Body of pancreas (tissue), 4 donors: ENCODE measurements at regions not wholly inside any gene's neighbourhood (a gene's known extent, or its start where the extent isn't known, plus 50 kb on each side); places are given as distances from the start of the nearest gene placed in this dataset.

ENCODE experiments used
- ATAC-seq: fragments of 150-250 bp; one replicate; pipeline ENCODE4 v1.9.1; 2016
- DNase-seq, 4 donors: peaks; one replicate each; pipeline ENCODE4 v3.0.0-alpha.2; 2019
- H3K27ac ChIP-seq, 4 donors: fragments of 200-600 bp; sonication (generic); 1 replicate in 3 of 4; 2 replicates in 1 of 4; pipeline versions ENCODE4 v1.5.1 to v1.6.1; 2016 to 2019; ENCODE audit warnings: mild to moderate bottlenecking in 1 of 4, mixed read lengths in 1 of 4, moderate library complexity in 1 of 4
- H3K27me3 ChIP-seq, 2 donors: fragments of 200-600 bp; sonication (generic); one replicate each; pipeline ENCODE4 v1.6.0; 2016; ENCODE audit warnings: mild to moderate bottlenecking in 1 of 2
- H3K36me3 ChIP-seq, 2 donors: fragments of 200-600 bp; sonication (generic); replicated peaks in 1 of 2; 2 replicates each; pipeline ENCODE4 v1.5.1; 2016; ENCODE audit warnings: low read depth in 2 of 2; ENCODE audit not compliant: insufficient read depth in 1 of 2
- H3K4me1 ChIP-seq: fragments of 200-600 bp; sonication (generic); one replicate; pipeline ENCODE4 v1.6.0; 2016
- H3K4me3 ChIP-seq, 2 donors: fragments of 200-600 bp; sonication (generic); 1 replicate in 1 of 2; 2 replicates in 1 of 2; pipeline ENCODE4 v1.5.1; 2016 to 2019
- H3K9me3 ChIP-seq, 3 donors: fragments of 200-600 bp; sonication (generic); 1 replicate in 2 of 3; 2 replicates in 1 of 3; pipeline ENCODE4 v1.5.1; 2016
- CTCF ChIP-seq, 7 experiments: fragments of 450-650 bp in 4 of 7; fragments of 200-600 bp in 3 of 7; sonication (generic) in 3 of 7; IDR thresholded peaks; one replicate each; pipeline ENCODE4 v1.5.1; 2016 to 2019; ENCODE audit warnings: antibody characterized with exemption in 7 of 7
- POLR2A ChIP-seq, 3 donors: fragments of 450-650 bp; IDR thresholded peaks; one replicate each; pipeline ENCODE4 v1.6.1; 2016; ENCODE audit warnings: antibody characterized with exemption in 3 of 3, mild to moderate bottlenecking in 2 of 3
- WGBS, 2 donors: methylation state at CpG; one replicate each; pipeline ENCODE4 v1.1.5; 2017; 5-methylcytosine and 5-hydroxymethylcytosine counted together
- intact Hi-C: fragments of 100-400 bp; cut with DNase I; formaldehyde crosslinking; loops from one replicate; pipeline ENCODE4 v1.15.1; 2023

GRCh38 chr20:55515832-55516231 lies 489.5 kb downstream of the CBLN4 start:
- Histone ChIP-seq H3K9me3 (no peaks in the 10 kb centered on the region), H3K36me3 (no peaks in the 10 kb centered on the region), H3K4me1 (no peaks in the 10 kb centered on the region), H3K27ac (no peak overlapping the region), H3K27me3 (no peaks in the 10 kb centered on the region), H3K4me3 (no peak overlapping the region)
- ATAC-seq (no peak), DNase-seq (no peak)
- 29 to 34% methylated on average over 3 of the region's 3 CpGs for WGBS, 2 donors
- intact Hi-C loops: no loop called here
- TF ChIP-seq CTCF (IDR thresholded peaks at IDR 0.05): no peak

GRCh38 chr20:55514531-55514930 lies 490.8 kb downstream of the CBLN4 start:
- DNase-seq (no peak), ATAC-seq (no peak)
- H3K4me1 ChIP-seq: no peaks in the 10 kb centered on the region
- TF ChIP-seq POLR2A (IDR thresholded peaks at IDR 0.05): no peak
- TF ChIP-seq CTCF (IDR thresholded peaks at IDR 0.05): no peak
- no peak overlapping the region for H3K27ac ChIP-seq
- intact Hi-C loops: no loop called here
- 32 to 50% methylated on average over 2 of the region's 2 CpGs for WGBS, 2 donors
- no peaks in the 10 kb centered on the region for H3K27me3 ChIP-seq
- H3K36me3 ChIP-seq: no peaks in the 10 kb centered on the region
- no peaks in the 10 kb centered on the region for H3K9me3 ChIP-seq
- no peak overlapping the region for H3K4me3 ChIP-seq

- Histone ChIP-seq H3K27me3 (no peaks in the 10 kb centered on the region), H3K27ac (no peak overlapping the region), H3K4me3 (no peak overlapping the region), H3K4me1 (no peaks in the 10 kb centered on the region), H3K36me3 (no peaks in the 10 kb centered on the region), H3K9me3 (no peaks in the 10 kb centered on the region)
- 35 to 39% methylated on average over 4 of the region's 4 CpGs for WGBS, 2 donors
- intact Hi-C loops: no loop called here
- ATAC-seq: no peak
- TF ChIP-seq CTCF (IDR thresholded peaks at IDR 0.05) (no peak), POLR2A (IDR thresholded peaks at IDR 0.05) (no peak)
- no peak for DNase-seq
Measured at GRCh38 chr20:55513954-55514353, 491.4 kb downstream of the CBLN4 start.

- no peaks in the 10 kb centered on the region for H3K27me3 ChIP-seq
- 50 to 56% methylated on average over 4 of the region's 4 CpGs for WGBS, 2 donors
- TF ChIP-seq POLR2A (IDR thresholded peaks at IDR 0.05) (no peak), CTCF (IDR thresholded peaks at IDR 0.05) (no peak)
Measured at GRCh38 chr20:55500130-55500529, 505.2 kb downstream of the CBLN4 start.

DNA sequence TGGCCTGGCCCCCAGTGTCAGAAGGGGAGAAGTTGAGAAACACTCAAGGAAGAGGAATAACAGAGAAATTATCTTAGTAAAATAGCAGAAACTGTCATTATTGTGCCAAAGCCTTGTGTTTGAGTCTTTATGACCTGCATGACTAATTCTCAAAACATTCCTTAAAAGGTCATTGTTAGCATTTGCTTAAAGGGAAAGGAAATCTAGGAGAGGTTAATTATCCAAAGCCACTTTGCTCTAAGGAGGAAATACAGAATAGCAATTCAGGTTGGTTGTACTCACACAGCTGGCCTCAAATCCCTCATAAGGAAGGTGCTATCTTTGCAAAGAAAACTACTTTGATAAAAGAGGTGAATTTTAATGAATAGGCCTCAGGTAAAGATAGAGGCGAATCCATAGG lies 516.7 kb downstream of the CBLN4 start:
- DNase-seq: no peak
- no peak for ATAC-seq
- no peak overlapping the region for H3K4me3 ChIP-seq
- no peaks in the 10 kb centered on the region for H3K9me3 ChIP-seq
- H3K36me3 ChIP-seq: no peaks in the 10 kb centered on the region
- no peaks in the 10 kb centered on the region for H3K4me1 ChIP-seq
- no peaks in the 10 kb centered on the region for H3K27me3 ChIP-seq
- H3K27ac ChIP-seq: no peak overlapping the region
- TF ChIP-seq CTCF (IDR thresholded peaks at IDR 0.05) (no peak), POLR2A (IDR thresholded peaks at IDR 0.05) (no peak)
- intact Hi-C loops: no loop called here
- 63 to 75% methylated on average over 1 of the region's 1 CpG for WGBS, 2 donors

More at GRCh38 chr20:55500130-55500529, 505.2 kb downstream of the CBLN4 start:
- ATAC-seq: no peak
- Histone ChIP-seq H3K27ac (no peak overlapping the region), H3K4me3 (no peak overlapping the region), H3K4me1 (no peaks in the 10 kb centered on the region), H3K9me3 (peaks cover 0 to 4% (median 0%) of the 10 kb centered on the region in 3 donors), H3K36me3 (no peaks in the 10 kb centered on the region)
- intact Hi-C loops: no loop called here
- no peak for DNase-seq
